AG10803 (cell line): ENCODE measurements at regions not wholly inside any gene's neighbourhood (a gene's known extent, or its start where the extent isn't known, plus 50 kb on each side); places are given as distances from the start of the nearest gene placed in this dataset.

Experiments used
- DNase-seq: peaks from one replicate; pipeline ENCODE4 v3.0.0; 2010; ENCODE audit warnings: low read depth
- H3K4me3 ChIP-seq: 2 replicates; pipeline ENCODE4 v1.5.1; 2011; ENCODE audit warnings: mild to moderate bottlenecking, low read length, control low read depth
- TF ChIP-seq, protein P1 (sequence below): conservative IDR thresholded peaks from 2 replicates; pipeline ENCODE4 v1.5.1; 2011; ENCODE audit warnings: mild to moderate bottlenecking, low read length, control low read depth, inconsistent platforms

DNA sequence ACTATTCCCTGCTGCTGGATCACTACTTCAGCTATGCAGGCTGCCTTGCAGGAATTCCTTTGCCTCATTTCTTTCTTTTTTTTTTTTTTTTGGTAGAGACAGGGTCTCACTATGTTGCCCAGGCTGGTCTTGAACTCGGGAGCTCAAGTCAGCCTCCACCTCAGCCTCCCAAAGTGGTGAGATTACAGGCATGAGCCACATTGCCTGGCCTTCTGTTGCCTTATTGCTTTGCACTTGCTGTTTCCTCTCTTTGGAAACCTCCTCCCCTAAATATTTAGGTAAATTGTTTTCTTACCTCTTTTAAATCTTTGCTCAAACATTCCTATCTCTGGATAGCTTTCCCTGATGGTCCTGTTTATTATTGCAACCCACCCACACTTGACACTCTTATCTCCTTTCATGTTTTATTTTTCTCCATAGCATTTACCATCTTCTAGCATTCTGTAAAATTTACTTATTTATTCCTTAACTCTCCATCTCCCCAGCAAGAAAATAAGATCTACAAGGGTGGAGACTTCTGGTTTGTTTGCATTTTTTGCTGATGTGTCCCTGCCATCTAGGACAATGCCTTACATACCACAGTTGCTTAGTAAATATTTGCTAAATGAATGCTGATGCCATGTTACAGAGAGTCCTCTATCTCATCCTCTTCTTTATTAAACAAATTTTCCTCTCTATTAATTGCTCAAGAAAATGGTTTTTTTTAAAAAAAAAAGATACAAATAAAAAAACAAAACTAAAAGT is 134.8 kb downstream of the P2RY1 start:
- peak; percentile 84 for DNase-seq
- no peak overlapping the region for H3K4me3 ChIP-seq
- TF ChIP-seq, protein P1, sequence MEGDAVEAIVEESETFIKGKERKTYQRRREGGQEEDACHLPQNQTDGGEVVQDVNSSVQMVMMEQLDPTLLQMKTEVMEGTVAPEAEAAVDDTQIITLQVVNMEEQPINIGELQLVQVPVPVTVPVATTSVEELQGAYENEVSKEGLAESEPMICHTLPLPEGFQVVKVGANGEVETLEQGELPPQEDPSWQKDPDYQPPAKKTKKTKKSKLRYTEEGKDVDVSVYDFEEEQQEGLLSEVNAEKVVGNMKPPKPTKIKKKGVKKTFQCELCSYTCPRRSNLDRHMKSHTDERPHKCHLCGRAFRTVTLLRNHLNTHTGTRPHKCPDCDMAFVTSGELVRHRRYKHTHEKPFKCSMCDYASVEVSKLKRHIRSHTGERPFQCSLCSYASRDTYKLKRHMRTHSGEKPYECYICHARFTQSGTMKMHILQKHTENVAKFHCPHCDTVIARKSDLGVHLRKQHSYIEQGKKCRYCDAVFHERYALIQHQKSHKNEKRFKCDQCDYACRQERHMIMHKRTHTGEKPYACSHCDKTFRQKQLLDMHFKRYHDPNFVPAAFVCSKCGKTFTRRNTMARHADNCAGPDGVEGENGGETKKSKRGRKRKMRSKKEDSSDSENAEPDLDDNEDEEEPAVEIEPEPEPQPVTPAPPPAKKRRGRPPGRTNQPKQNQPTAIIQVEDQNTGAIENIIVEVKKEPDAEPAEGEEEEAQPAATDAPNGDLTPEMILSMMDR = no peak

DNA sequence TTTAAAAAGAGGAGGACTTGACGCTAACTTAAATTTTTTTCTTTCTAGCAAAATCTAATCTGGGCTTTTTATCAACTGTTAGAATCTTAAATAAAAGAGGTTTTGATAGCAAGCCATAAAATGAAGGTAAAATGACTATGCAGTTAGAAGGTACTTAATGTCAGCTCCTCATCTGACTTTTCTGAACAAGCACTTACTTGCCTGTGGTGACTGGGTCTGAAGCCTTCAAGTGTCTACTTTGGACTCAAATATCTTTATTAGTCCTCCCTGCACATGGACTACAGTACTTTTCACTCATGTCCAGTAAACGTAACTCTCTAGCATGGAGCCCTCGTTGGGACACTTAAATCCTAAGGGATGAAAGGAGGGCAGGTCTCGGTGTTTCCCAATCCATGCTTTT is 135.9 kb downstream of the P2RY1 start:
- DNase-seq = no peak
- TF ChIP-seq, protein P1 = no peak
- no peak overlapping the region for H3K4me3 ChIP-seq

GRCh38 chr3:152971880-152972279 is 136.9 kb downstream of the P2RY1 start:
- no peak overlapping the region for H3K4me3 ChIP-seq
- no peak for DNase-seq
- TF ChIP-seq, protein P1 = no peak

DNA sequence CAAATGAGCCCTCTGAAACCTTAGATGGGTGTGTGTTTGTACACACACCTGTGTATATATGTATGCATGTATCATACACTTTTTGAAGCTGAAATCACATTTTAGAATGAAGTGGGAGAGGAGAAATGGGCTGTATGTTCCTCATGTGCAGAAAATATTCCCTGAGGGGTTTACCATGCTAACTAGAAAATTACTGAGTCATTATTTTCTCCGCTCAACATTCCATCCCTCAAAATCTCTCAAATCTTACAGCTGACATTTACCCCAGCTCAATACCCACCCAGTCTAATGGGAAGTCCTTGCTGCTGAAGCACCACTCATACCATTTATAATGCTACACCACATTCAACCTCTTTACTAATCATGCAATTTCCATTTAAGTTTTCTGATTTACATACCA is 138.6 kb downstream of the P2RY1 start:
- TF ChIP-seq, protein P1 = no peak
- no peak overlapping the region for H3K4me3 ChIP-seq
- DNase-seq = no peak

DNA sequence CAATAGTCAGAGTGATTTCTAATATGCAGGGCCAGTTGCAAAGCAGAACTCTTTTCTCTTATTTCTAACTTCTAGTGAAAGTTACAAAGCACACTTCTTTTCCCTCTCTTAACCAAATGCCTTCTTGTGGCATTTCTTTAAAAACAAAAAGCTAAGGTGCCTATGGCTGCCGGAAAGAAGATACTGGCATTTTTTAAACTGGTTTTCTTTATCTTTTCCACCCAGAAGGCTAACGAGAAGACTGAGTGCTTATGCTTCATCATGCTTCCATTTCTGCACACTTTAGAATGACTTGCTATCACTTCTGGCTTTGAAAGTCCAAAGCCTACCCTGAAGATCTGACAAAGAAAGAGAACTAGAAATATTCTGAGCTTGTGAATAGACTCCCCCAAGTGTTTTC is 141.3 kb downstream of the P2RY1 start:
- DNase-seq = no peak
- TF ChIP-seq, protein P1 = no peak
- no peak overlapping the region for H3K4me3 ChIP-seq

DNA sequence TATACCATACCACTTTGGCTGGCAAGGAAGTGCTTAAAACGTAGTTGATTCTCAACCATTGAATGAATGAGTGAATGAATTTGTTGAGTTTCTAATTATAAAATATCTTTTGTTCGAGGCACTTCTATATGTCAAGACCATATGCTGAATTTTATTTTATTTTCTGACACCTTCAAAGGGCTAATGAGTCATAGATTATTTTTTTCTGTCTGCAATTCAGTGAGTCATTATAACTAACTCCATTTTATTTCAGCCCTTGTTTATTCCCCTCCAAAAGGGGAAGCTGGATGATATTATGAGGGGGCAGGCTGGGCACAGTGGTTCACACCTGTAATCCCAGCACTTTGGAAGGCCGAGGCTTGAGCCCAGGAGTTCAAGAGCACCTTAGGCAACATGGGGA is 142.4 kb downstream of the P2RY1 start:
- no peak overlapping the region for H3K4me3 ChIP-seq
- DNase-seq = no peak
- TF ChIP-seq, protein P1 = no peak

DNA sequence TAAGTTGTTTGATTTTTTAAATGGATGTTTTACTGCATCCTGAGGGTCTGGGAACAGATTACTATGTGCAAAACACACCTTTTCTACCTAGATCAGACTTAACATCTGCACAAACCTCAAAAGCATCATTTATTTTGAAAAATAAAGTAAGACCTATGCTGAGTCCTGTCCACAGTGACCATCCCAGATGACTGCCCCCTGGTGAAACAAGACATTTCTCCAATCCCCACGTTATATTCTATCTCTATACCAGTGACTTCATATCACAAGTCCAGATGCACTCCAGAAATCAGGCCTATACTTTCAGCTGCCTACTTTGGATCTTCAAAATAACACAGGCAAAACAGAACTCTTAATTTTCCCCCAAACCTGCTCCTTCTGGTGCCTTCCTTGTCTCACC is 143.2 kb downstream of the P2RY1 start:
- TF ChIP-seq, protein P1 = no peak
- H3K4me3 ChIP-seq = no peak overlapping the region
- no peak for DNase-seq
